ENCODE measurements at regions not wholly inside any gene's neighbourhood (a gene's known extent, or its start where the extent isn't known, plus 50 kb on each side); places are given as distances from the start of the nearest gene placed in this dataset.

GRCh38 chr20:19016140-19016497, 196.3 kb upstream of the SLC24A3 start:
- TF ChIP-seq POLR2AphosphoS5 (IDR thresholded peaks at IDR 0.05; ENCODE audit: borderline replicate concordance, low read depth, low read length) (no peak), EZH2 (IDR thresholded peaks at IDR 0.05) (no peak), FOXP2 (optimal IDR thresholded peaks at IDR 0.05; ENCODE audit: control extremely low read depth, extremely low read length, insufficient read depth) (no peak)
